ENCODE measurements at regions not wholly inside any gene's neighbourhood (a gene's known extent, or its start where the extent isn't known, plus 50 kb on each side); places are given as distances from the start of the nearest gene placed in this dataset.

- CTCF ChIA-PET = no interaction called here
- POLR2A ChIA-PET = no interaction called here
- no peak for TF ChIP-seq CTCF (IDR thresholded peaks at IDR 0.05; ENCODE audit: control extremely low read depth, extremely low read depth, low read depth, missing control alignments)
- no peak for DNase-seq (ENCODE audit: extremely low spot score)
Measured at GRCh38 chr6:167495506-167496401, 170.9 kb downstream of the TTLL2 start.

- ChIA-PET CTCF (no interaction called here), POLR2A (no interaction called here)
- DNase-seq (ENCODE audit: extremely low spot score) = no peak
- no peak for TF ChIP-seq CTCF (IDR thresholded peaks at IDR 0.05; ENCODE audit: control extremely low read depth, extremely low read depth, low read depth, missing control alignments)
Measured at GRCh38 chr6:167496707-167497106, 171.8 kb downstream of the TTLL2 start.

GRCh38 chr6:167497428-167498056 lies 172.7 kb downstream of the TTLL2 start:
- no peak for TF ChIP-seq CTCF (IDR thresholded peaks at IDR 0.05; ENCODE audit: control extremely low read depth, extremely low read depth, low read depth, missing control alignments)
- DNase-seq (ENCODE audit: extremely low spot score) = no peak
- ChIA-PET POLR2A (no interaction called here), CTCF (no interaction called here)

- no peak for DNase-seq (ENCODE audit: extremely low spot score)
- no peak for TF ChIP-seq CTCF (IDR thresholded peaks at IDR 0.05; ENCODE audit: control extremely low read depth, extremely low read depth, low read depth, missing control alignments)
- ChIA-PET POLR2A (no interaction called here), CTCF (interaction anchor here (1.0 kb wide), 1 partner anchor 9 kb away, joined by 3 read pairs; no protein-coding TSS in a partner anchor)
Measured at GRCh38 chr6:167499161-167499660, 174.3 kb downstream of the TTLL2 start.

GRCh38 chr6:167500961-167501360 lies 176.1 kb downstream of the TTLL2 start:
- ChIA-PET CTCF (no interaction called here), POLR2A (no interaction called here)
- no peak for DNase-seq (ENCODE audit: extremely low spot score)
- no peak for TF ChIP-seq CTCF (IDR thresholded peaks at IDR 0.05; ENCODE audit: control extremely low read depth, extremely low read depth, low read depth, missing control alignments)

GRCh38 chr6:167501831-167502385 lies 177.0 kb downstream of the TTLL2 start:
- DNase-seq (ENCODE audit: extremely low spot score) = no peak
- POLR2A ChIA-PET = no interaction called here
- TF ChIP-seq CTCF (IDR thresholded peaks at IDR 0.05; ENCODE audit: control extremely low read depth, extremely low read depth, low read depth, missing control alignments) = peak; percentile 17
- CTCF ChIA-PET = no interaction called here

All from GM10248 (cell line).